ENCODE measurements at regions not wholly inside any gene's neighbourhood (a gene's known extent, or its start where the extent isn't known, plus 50 kb on each side); places are given as distances from the start of the nearest gene placed in this dataset.

DNA sequence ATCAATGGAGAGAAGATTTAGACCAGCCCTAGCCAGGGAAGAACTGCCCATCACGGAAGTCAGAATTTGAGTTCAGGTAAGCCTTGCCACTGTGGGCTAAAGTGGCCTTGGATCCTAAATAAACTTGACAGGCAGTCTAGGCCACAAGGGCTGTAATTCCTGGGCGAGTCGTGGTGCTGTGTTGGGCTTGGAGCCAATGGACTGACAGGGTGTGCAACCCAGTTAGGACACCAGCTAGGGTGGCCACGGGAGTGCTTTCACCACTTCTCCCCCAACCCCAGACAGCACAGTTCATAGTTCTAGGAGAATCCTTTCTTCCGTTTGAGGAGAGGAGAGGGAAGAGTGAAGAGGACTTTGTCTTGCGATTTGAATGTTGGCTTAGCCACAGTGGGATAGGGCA lies 422.4 kb downstream of the DOK5 start:
- Histone ChIP-seq H3K36me3 (ENCODE audit: insufficient read depth, insufficient read length, low read length) (no peaks in the 10 kb centered on the region), H3K9me3 (ENCODE audit: insufficient read depth, low read length) (no peaks in the 10 kb centered on the region), H3K4me1 (ENCODE audit: insufficient read depth, insufficient read length) (no peaks in the 10 kb centered on the region), H3K27me3 (ENCODE audit: insufficient read depth, insufficient read length) (no peaks in the 10 kb centered on the region), H3K9ac (ENCODE audit: insufficient read length, low read depth) (no peak overlapping the region), H3K4me3 (ENCODE audit: insufficient read length, low read depth) (no peak overlapping the region)
- TF ChIP-seq YY1 (IDR thresholded peaks at IDR 0.05; ENCODE audit: insufficient read depth, insufficient read length) (no peak), ZNF274 (IDR thresholded peaks at IDR 0.05; ENCODE audit: low read depth, low read length) (no peak), SUZ12 (IDR thresholded peaks at IDR 0.05; ENCODE audit: extremely low read depth, insufficient read depth, insufficient read length) (no peak)
- DNase-seq (ENCODE audit: low read depth, low spot score): no peak

DNA sequence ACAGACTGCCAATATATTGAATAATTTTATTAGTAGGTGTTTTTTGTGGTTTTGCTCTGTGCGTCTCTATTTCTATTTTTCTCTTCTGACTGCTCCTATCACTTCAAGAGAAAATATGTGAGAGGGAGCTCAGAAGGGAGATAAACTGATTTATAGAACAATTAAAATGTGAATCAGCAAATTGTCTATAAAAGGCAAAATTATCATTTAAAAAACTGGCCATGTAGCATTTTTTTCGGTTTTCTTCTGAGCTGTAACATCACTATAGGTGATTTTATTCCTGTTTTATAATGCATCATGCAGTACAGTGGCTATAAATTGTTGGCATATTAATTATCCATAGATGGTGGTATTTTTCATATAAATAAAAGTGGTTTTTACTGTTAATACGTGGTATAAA lies 416.5 kb downstream of the DOK5 start:
- H3K4me3 ChIP-seq (ENCODE audit: insufficient read length, low read depth): no peak overlapping the region
- H3K9me3 ChIP-seq (ENCODE audit: insufficient read depth, low read length): no peaks in the 10 kb centered on the region
- no peak for TF ChIP-seq ZNF274 (IDR thresholded peaks at IDR 0.05; ENCODE audit: low read depth, low read length)
- TF ChIP-seq SUZ12 (IDR thresholded peaks at IDR 0.05; ENCODE audit: extremely low read depth, insufficient read depth, insufficient read length): no peak
- no peak for TF ChIP-seq YY1 (IDR thresholded peaks at IDR 0.05; ENCODE audit: insufficient read depth, insufficient read length)
- H3K9ac ChIP-seq (ENCODE audit: insufficient read length, low read depth): no peak overlapping the region
- H3K27me3 ChIP-seq (ENCODE audit: insufficient read depth, insufficient read length): no peaks in the 10 kb centered on the region
- DNase-seq (ENCODE audit: low read depth, low spot score): no peak
- no peaks in the 10 kb centered on the region for H3K36me3 ChIP-seq (ENCODE audit: insufficient read depth, insufficient read length, low read length)
- H3K4me1 ChIP-seq (ENCODE audit: insufficient read depth, insufficient read length): no peaks in the 10 kb centered on the region

DNA sequence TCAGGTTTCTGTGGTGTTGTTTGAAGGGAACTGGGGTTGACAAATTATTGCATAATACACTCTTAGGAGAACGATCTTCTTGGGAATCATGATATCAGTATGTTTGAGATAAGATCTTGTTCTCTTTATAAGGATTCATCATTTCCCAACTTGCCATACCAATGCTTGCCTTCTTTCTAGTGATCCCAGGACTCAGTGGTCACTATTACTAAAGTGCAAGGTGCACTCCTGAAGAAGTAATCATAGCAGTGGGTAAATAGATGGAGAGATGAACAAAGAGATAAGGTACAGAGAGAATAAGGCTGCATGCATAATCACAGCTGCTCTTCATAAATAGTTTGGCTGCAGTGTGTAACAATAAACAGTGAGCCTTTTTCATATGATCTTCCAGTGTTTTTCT lies 404.0 kb downstream of the DOK5 start:
- Histone ChIP-seq H3K27me3 (ENCODE audit: insufficient read depth, insufficient read length) (no peaks in the 10 kb centered on the region), H3K9ac (ENCODE audit: insufficient read length, low read depth) (no peak overlapping the region), H3K9me3 (ENCODE audit: insufficient read depth, low read length) (no peaks in the 10 kb centered on the region), H3K4me1 (ENCODE audit: insufficient read depth, insufficient read length) (no peaks in the 10 kb centered on the region), H3K4me3 (ENCODE audit: insufficient read length, low read depth) (no peak overlapping the region), H3K36me3 (ENCODE audit: insufficient read depth, insufficient read length, low read length) (no peaks in the 10 kb centered on the region)
- no peak for DNase-seq (ENCODE audit: low read depth, low spot score)
- TF ChIP-seq SUZ12 (IDR thresholded peaks at IDR 0.05; ENCODE audit: extremely low read depth, insufficient read depth, insufficient read length) (no peak), YY1 (IDR thresholded peaks at IDR 0.05; ENCODE audit: insufficient read depth, insufficient read length) (no peak), ZNF274 (IDR thresholded peaks at IDR 0.05; ENCODE audit: low read depth, low read length) (no peak)

DNA sequence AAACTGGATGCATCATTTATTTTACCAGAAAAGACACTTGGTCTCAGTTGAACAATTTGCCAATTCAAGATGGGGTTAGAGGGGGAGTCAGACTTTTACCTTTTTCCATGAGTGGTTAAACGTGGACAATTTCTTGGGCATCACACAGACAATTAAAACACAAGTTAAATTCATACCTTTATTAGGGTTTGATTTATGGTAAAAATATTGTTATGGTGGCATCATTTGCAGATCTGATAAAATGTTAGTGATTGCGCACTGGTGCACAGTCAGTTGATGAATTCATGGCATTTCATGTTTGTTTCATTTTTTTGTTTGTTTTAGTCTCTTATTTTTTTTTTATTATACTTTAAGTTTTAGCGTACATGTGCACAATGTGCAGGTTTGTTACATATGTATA lies 399.9 kb downstream of the DOK5 start:
- Histone ChIP-seq H3K4me3 (ENCODE audit: insufficient read length, low read depth) (no peak overlapping the region), H3K4me1 (ENCODE audit: insufficient read depth, insufficient read length) (no peaks in the 10 kb centered on the region), H3K27me3 (ENCODE audit: insufficient read depth, insufficient read length) (no peaks in the 10 kb centered on the region), H3K9me3 (ENCODE audit: insufficient read depth, low read length) (no peaks in the 10 kb centered on the region), H3K36me3 (ENCODE audit: insufficient read depth, insufficient read length, low read length) (no peaks in the 10 kb centered on the region), H3K9ac (ENCODE audit: insufficient read length, low read depth) (no peak overlapping the region)
- no peak for DNase-seq (ENCODE audit: low read depth, low spot score)
- TF ChIP-seq YY1 (IDR thresholded peaks at IDR 0.05; ENCODE audit: insufficient read depth, insufficient read length): no peak
- TF ChIP-seq ZNF274 (IDR thresholded peaks at IDR 0.05; ENCODE audit: low read depth, low read length): no peak

DNA sequence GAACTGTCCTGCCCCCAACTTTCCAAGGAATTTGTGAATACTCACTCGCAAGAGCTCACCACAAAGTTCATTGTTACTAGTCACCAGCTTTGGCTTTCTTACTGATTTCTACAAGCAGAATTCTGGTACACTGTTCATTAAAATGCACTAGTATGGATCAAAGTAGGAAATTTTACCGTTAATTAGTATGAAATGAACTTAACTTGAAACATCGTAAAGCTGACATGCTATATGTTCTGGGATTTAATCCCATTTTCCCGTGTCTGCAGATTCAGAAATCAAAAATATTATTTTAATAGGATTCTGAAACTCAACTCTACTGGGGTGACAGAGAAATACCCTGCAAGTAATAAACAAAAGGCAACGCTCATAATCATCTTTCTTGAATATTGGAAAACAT lies 399.3 kb downstream of the DOK5 start:
- Histone ChIP-seq H3K9me3 (ENCODE audit: insufficient read depth, low read length) (no peaks in the 10 kb centered on the region), H3K9ac (ENCODE audit: insufficient read length, low read depth) (no peak overlapping the region), H3K4me1 (ENCODE audit: insufficient read depth, insufficient read length) (no peaks in the 10 kb centered on the region), H3K4me3 (ENCODE audit: insufficient read length, low read depth) (no peak overlapping the region), H3K36me3 (ENCODE audit: insufficient read depth, insufficient read length, low read length) (no peaks in the 10 kb centered on the region), H3K27me3 (ENCODE audit: insufficient read depth, insufficient read length) (no peaks in the 10 kb centered on the region)
- no peak for TF ChIP-seq YY1 (IDR thresholded peaks at IDR 0.05; ENCODE audit: insufficient read depth, insufficient read length)
- no peak for TF ChIP-seq ZNF274 (IDR thresholded peaks at IDR 0.05; ENCODE audit: low read depth, low read length)
- no peak for TF ChIP-seq SUZ12 (IDR thresholded peaks at IDR 0.05; ENCODE audit: extremely low read depth, insufficient read depth, insufficient read length)
- no peak for DNase-seq (ENCODE audit: low read depth, low spot score)

DNA sequence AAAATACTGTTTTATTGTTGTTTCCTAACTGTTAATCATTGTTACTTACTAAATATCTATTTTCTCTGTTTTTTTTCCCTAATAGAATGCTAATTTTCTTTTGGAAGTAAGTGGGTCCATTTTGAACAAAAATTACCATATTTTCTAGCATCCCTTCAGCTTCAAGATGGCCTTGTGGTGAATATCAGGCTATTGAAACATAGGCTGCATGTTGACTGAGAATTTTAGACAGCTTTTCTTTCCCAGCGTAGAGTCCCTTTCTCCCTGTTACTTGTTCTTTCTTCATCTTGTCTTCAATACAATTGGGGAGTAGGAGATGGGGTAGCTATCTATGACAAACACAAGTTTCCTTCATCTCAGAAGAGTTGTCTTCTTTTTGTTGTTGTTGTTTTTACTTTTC lies 397.0 kb downstream of the DOK5 start:
- no peaks in the 10 kb centered on the region for H3K27me3 ChIP-seq (ENCODE audit: insufficient read depth, insufficient read length)
- no peak overlapping the region for H3K4me3 ChIP-seq (ENCODE audit: insufficient read length, low read depth)
- no peak for TF ChIP-seq SUZ12 (IDR thresholded peaks at IDR 0.05; ENCODE audit: extremely low read depth, insufficient read depth, insufficient read length)
- no peak for TF ChIP-seq ZNF274 (IDR thresholded peaks at IDR 0.05; ENCODE audit: low read depth, low read length)
- no peak for TF ChIP-seq YY1 (IDR thresholded peaks at IDR 0.05; ENCODE audit: insufficient read depth, insufficient read length)
- DNase-seq (ENCODE audit: low read depth, low spot score): no peak
- H3K9me3 ChIP-seq (ENCODE audit: insufficient read depth, low read length): no peaks in the 10 kb centered on the region
- no peaks in the 10 kb centered on the region for H3K36me3 ChIP-seq (ENCODE audit: insufficient read depth, insufficient read length, low read length)
- H3K9ac ChIP-seq (ENCODE audit: insufficient read length, low read depth): no peak overlapping the region
- H3K4me1 ChIP-seq (ENCODE audit: insufficient read depth, insufficient read length): no peaks in the 10 kb centered on the region

DNA sequence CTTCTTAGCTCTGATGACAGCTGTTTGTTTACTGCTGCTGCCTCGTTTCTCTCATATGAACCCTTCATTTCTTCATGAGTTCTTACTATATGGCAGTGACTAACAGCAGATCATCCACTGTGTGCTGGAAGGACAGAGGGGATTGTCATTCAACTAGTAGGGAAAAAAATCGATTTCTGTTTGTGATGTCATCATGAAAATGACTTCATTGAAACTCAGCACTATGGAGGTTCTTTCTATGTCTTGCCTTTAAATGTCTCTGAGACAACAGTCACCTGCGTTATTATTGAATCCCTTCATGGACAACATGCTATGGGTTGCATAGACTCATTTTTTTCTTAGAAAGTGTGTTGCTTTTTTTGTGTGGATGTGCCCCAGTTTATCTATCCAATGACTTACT lies 394.4 kb downstream of the DOK5 start:
- TF ChIP-seq SUZ12 (IDR thresholded peaks at IDR 0.05; ENCODE audit: extremely low read depth, insufficient read depth, insufficient read length) (no peak), ZNF274 (IDR thresholded peaks at IDR 0.05; ENCODE audit: low read depth, low read length) (no peak), YY1 (IDR thresholded peaks at IDR 0.05; ENCODE audit: insufficient read depth, insufficient read length) (no peak)
- DNase-seq (ENCODE audit: low read depth, low spot score): no peak
- no peaks in the 10 kb centered on the region for H3K9me3 ChIP-seq (ENCODE audit: insufficient read depth, low read length)

DNA sequence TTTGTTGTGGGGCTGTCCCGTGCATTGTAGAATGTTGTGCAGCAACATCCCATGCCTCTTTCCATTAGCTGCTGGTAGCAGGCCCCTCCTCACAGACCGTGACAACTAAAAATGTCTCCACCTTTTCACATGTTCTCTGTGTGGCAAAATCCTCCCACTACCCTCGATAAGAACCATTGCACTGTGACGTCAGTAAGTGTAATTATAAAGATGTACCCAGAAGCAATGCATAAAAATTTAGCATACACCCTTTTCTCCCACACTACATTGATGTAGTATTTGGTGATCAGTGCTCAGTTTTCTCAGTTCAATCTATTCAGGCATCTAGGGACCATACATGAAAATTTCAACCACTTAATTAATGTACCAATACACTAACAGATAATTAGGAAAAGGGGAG lies 389.9 kb downstream of the DOK5 start:
- H3K9ac ChIP-seq (ENCODE audit: insufficient read length, low read depth): no peak overlapping the region
- no peak for DNase-seq (ENCODE audit: low read depth, low spot score)
- TF ChIP-seq ZNF274 (IDR thresholded peaks at IDR 0.05; ENCODE audit: low read depth, low read length) (no peak), SUZ12 (IDR thresholded peaks at IDR 0.05; ENCODE audit: extremely low read depth, insufficient read depth, insufficient read length) (no peak), YY1 (IDR thresholded peaks at IDR 0.05; ENCODE audit: insufficient read depth, insufficient read length) (no peak)
- no peaks in the 10 kb centered on the region for H3K9me3 ChIP-seq (ENCODE audit: insufficient read depth, low read length)
- no peak overlapping the region for H3K4me3 ChIP-seq (ENCODE audit: insufficient read length, low read depth)
- H3K27me3 ChIP-seq (ENCODE audit: insufficient read depth, insufficient read length): no peaks in the 10 kb centered on the region
- no peaks in the 10 kb centered on the region for H3K36me3 ChIP-seq (ENCODE audit: insufficient read depth, insufficient read length, low read length)
- no peaks in the 10 kb centered on the region for H3K4me1 ChIP-seq (ENCODE audit: insufficient read depth, insufficient read length)

More for the DNA sequence above, 394.4 kb downstream of the DOK5 start:
- Histone ChIP-seq H3K36me3 (ENCODE audit: insufficient read depth, insufficient read length, low read length) (no peaks in the 10 kb centered on the region), H3K27me3 (ENCODE audit: insufficient read depth, insufficient read length) (no peaks in the 10 kb centered on the region), H3K4me1 (ENCODE audit: insufficient read depth, insufficient read length) (no peaks in the 10 kb centered on the region), H3K9ac (ENCODE audit: insufficient read length, low read depth) (no peak overlapping the region), H3K4me3 (ENCODE audit: insufficient read length, low read depth) (no peak overlapping the region)
